NCI-H2227 treated with DMSO at 0.1 percent for 48 hours (cell line): ENCODE measurements at regions not wholly inside any gene's neighbourhood (a gene's known extent, or its start where the extent isn't known, plus 50 kb on each side); places are given as distances from the start of the nearest gene placed in this dataset.

Experiments used
- DNase-seq: peaks from one replicate; lab custom pipeline; 2025; lab: John Stamatoyannopoulos, UW

GRCh38 chr13:26967119-26968038 is 204.2 kb downstream of the USP12 start:
- no peak for DNase-seq

DNA sequence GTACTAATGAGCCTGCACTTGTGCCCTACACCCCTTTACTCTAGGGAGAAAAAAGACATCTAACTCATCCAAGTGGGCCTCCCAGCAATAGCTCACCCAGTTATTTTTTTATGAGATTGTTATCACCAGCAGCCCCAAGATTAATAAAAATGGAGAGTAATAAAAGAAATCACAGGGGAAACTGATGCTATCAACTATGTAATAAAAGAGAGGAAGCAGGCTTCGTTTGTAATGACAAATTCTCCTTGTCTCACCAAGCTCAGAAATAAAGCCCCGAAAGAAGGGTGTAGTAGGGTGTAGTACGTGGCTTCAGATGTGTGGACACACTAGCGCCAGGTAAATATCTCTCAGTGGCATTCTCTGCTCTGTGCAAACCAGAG is 204.9 kb downstream of the USP12 start:
- DNase-seq = no peak

DNA sequence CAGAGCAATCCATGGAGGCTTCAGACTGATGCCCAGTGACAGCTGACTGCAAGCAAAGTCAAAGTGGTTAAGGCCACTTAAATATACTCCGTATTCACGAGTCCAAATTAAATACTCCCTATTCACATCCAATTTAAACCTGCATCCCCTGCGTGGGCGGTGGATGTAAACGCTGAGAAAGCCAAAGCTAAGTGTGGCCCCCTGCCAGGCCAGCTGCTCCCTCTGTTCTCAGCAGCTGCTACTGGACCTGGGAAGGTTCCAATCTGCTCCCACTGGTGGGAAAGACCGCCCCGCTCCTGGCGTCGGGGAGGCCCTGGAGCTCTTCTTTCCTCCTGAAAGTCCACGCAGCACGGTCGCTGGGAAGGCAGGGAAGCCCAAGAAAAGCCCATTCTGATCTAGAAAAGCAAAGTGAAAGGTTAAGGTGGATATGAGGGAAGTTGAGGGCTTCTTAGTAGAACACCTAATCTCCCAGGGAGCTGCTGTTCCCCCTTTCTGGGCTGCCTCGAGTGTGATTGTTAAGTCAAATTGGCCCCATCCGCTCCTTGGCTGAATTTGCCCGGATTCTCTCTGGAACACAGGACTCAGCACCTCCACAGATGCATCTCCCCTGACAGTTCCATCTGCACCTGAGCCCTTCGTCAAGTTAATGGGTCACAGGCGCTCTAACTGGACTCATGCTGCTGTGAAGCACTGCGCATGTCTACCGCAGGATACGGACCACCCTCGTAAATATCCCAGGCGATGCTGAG is 205.5 kb downstream of the USP12 start:
- DNase-seq = peak; percentile 60

DNA sequence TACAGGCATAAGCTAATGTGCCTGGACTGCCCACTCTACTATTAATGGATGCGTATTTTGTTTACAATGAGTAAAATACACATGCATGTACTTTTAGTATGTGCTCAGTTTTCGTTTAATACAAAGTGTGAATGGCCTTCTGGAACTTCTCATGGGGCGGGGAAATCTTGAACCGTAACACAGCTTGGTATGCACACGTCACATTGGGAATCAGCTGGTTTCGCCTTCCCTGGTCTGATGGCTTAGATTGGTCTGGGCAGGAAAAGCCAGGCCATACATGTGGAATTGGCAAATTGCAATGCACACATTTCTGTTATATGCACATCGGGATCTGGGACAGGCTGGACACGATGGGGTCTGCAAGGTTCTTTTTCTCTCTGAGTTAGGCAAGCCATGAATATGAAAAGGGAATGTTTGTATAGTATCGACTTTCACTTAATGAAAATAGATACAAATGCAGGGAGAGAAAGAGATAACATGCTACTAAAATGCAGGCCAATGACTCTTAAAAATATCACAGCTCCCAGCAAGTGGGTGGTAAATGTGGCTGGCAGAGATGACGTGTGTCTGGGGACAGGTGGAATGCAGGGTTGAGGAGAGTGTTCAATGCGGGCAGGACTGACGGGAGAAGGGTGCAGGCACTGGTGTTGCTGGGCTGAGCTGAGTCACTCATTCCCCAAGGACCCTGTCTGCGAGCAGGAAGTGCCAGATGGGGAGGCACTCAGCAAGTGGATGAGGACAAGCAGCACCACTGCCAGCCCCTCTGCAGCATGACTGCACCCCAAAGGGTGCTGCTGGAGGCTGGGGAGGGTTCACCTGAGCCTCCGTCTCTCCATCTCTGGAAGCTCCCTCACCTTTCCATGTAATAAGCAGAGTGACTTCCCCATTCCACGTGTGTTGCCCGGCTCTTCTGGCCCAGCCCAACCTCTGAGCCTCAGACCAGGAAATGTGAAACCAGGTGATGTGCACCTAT is 204.0 kb upstream of the GPR12 start:
- DNase-seq = no peak

GRCh38 chr13:26962671-26963070 is 202.1 kb upstream of the GPR12 start:
- DNase-seq = no peak

- no peak for DNase-seq
These were observed 201.5 kb upstream of the GPR12 start for GRCh38 chr13:26961890-26962615.

- no peak for DNase-seq
These were observed 196.6 kb upstream of the GPR12 start for GRCh38 chr13:26957182-26957581.

DNA sequence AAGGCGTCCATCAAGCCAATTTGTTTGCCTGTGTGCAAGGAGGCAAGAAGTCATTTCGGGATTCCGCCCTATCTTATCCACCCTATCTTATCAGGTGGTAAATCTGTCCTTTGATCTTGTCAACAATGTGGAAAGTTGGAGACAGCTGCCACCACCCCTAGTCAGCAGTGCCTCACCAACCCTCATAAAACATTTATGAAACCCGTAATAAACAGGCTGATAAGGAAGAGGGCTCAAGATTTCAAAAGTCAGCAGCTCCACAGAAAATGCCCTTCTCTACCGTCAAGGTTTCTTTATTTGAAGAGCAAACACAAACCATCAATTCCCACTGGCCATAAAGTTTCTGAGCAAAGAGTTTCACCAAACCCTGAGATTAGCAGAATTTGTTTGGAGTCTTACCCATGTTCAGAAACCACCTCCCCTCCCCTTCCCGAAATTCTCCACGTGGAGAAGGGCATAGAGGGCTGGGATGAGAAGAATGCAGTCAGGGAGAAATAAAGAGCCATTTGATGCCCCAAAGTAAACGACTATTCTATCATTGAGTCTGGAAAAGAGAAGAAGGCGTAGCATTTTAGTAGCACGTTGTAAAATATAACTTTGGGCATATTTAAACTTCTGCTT is 196.0 kb upstream of the GPR12 start:
- DNase-seq = no peak

- no peak for DNase-seq
These were observed 194.4 kb upstream of the GPR12 start for GRCh38 chr13:26954976-26955375.

GRCh38 chr13:26953291-26953690 is 192.7 kb upstream of the GPR12 start:
- DNase-seq = no peak

GRCh38 chr13:26952551-26953143 is 192.1 kb upstream of the GPR12 start:
- DNase-seq = no peak

DNA sequence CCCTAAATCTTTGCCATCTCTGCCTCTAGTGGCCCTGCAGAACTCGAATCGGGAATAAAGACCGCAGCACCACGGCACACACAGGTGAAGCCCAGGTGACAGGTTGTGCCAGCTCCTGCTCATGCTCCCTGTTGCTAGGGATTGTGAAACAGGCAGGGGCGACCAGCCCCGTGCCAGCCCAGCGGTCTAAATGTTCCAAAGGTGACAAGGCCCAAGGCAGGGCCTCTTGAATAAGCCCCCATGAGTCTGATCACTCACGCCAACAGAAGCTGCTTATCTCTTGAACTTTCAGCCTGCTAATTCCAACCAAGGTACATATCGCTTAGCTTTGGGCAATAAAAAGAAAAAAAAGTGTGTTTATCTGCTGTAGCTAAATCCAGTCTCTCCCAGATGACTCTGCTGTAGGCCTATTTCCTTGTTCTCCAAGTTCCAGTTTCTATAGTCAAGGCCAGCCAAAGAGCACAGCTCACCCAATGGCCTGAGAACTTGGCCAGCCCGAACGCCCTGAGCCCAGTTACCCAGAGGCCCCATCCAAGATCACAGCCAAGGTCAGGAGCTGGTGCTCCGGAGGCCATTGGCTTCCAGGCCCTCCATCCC is 191.1 kb upstream of the GPR12 start:
- no peak for DNase-seq

DNA sequence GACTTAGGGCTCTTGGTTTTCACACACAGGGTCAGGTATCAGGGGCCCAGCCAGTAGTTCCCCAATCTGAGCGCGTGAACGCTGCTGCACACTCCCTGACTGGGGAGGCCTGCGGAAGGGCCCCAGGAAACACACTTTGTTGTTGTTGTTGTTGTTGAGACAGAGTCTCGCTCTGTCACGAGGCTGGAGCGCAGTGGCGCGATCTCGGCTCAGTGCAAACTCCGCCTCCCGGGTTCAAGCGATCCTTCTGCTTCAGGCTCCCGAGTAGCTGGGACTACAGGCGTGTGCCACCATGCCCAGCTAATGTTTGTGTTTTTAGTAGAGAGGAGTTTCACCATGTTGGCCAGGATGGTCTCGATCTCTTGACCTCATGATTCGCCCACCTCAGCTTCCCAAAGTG is 190.4 kb upstream of the GPR12 start:
- no peak for DNase-seq

DNA sequence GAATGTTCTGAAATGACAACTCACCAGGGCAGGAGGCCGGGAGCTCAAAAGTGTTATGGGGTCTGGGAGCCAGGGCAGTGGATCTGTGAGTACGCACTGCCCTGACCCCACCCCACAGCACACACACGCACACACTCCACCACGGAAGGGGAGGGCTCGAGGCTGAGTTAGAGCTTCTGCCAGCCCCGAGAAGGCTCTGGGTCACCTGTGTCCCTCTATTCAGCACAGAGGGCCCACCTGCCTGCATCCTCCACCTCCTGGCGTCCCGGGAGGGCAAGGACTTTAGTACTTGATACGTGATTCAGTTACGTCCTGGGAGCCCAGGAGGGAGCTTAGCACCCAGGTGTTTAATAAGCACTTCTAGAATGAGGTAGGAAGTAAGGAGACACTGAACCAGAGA is 190.0 kb upstream of the GPR12 start:
- no peak for DNase-seq

DNA sequence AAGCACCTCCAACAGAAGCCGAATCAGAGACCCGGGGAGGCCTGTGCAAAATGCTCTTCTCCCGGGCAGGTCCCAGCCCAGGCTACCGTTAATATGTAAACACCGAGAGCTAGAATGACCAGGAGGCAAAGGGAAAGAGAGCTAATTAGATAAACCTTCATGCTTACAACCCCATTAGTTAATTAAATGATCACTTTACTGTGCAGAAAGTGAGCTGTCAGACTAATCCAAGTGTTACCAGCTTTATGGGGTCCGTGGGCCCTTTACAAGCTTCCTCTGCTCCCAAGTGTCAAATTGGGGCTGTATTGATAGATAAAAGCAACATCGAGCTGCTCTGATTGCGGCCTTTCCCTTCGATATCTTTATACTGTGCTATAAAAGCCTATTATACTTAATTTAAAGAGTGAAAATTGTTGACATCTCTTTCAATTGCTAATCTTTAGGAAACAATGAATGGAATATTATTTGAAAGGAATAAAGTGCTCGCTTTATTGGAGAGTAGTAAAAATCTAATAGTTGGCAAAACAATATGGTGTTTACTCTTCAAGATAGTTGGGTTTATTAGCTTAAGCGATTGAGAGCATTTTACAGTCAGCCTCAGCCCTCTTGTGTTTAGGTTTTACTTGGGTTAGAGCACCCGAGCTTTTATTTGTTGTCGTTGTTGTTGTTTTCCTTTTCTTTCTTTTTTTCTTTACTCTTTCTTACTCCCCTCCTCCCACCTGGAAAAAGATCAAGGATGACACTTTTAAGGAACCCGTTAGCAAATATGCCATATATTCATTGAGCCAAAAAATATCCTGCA is 189.3 kb upstream of the GPR12 start:
- no peak for DNase-seq

DNA sequence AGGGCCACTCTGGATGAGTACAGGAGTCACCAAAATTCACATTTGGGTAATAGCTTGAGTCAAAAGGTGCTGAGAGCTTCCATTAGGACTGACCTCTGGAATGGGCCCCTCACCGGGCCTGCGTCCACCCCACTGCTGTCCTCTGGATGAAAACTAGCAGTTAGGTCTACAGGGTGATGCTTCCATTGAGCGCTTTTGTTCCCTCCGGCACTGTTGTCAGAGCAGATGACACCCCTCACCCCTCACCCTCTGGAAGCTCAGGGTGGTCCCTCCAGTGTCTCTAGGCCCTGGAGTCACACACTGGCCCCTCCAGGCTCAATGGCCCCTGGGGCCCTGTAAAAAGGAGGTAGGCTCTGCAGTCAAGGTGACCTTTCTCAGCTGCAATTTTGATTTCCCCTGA is 187.8 kb upstream of the GPR12 start:
- no peak for DNase-seq

DNA sequence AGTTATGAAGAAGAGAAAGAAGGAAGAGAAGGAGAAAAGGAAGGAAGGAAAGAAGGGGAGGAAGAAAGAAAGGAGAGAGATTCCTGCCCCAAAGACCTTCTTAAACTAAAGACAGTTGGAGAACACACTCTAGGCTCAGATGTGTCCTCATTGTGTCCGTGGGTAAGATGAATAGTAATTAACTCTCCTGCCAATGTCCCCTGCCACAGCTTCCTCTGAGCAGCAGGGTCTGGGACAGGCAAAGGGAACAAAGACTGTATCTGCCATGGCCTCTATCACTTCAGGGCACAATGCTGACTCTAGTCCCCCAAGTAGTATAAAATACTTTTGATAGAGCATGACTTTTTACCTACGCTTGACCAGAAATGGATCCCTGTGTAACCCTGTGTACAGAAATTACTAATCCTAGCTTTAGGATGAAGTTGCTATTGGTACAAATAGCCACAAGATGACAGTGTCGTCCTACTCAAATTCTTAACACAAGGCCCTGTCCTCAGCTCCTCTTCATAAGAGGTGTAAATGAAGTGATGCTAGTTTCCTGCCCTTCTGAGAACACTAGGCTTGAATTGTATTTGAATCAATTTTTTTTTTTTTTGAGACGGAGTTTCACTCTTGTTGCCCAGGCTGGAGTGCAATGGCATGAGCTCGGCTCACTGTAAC is 186.2 kb upstream of the GPR12 start:
- peak; percentile 45 for DNase-seq

- DNase-seq = no peak
These were observed 183.2 kb upstream of the GPR12 start for GRCh38 chr13:26943748-26944147.

- no peak for DNase-seq
These were observed 181.6 kb upstream of the GPR12 start for GRCh38 chr13:26942184-26942583.
